HG03520 (cell line): ENCODE measurements at regions not wholly inside any gene's neighbourhood (a gene's known extent, or its start where the extent isn't known, plus 50 kb on each side); places are given as distances from the start of the nearest gene placed in this dataset.
"Not testable (repeated sequence)": the region's sequence is repeated elsewhere in the genome, so short reads cannot be mapped to it uniquely, and the experiment has no call there.

Source experiments
- ATAC-seq: cut with Tn5 transposase; IDR thresholded peaks from one replicate; pipeline ENCODE4 v1.9.1; 2021; ENCODE audit warnings: mild to moderate bottlenecking, moderate library complexity; ENCODE audit not compliant: unreplicated experiment

DNA sequence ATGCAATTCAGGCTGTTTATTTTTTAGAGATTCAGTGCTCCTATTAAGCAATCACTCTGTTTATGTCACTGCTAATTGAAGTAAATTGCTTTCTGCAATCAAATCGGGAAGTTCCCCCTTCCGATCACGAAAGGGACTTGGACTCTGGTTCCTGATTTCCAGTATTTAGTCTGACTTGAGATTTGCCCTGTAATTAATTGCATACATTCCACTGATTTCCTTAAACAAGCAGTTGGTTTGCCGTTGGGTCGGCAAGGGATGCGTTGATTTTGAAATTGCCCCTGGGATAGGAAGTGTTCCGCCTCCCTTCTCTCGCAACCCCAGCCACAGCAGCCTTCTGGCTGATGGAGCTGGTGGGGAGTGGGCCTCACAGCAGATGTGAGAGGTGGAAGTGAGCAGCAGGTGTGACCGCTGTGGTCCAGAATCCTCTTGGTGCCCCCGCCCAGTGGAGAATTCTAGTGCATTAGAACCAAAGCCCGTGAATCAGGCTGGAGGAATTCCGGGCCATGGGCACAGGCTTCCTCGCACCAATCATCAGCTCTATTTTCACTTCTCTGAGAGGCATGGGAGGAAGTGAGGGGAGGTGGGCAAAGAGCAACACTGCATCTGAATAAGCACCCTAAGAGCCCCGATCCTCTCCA lies 102.5 kb downstream of the SPRY4 start:
- no peak for ATAC-seq

DNA sequence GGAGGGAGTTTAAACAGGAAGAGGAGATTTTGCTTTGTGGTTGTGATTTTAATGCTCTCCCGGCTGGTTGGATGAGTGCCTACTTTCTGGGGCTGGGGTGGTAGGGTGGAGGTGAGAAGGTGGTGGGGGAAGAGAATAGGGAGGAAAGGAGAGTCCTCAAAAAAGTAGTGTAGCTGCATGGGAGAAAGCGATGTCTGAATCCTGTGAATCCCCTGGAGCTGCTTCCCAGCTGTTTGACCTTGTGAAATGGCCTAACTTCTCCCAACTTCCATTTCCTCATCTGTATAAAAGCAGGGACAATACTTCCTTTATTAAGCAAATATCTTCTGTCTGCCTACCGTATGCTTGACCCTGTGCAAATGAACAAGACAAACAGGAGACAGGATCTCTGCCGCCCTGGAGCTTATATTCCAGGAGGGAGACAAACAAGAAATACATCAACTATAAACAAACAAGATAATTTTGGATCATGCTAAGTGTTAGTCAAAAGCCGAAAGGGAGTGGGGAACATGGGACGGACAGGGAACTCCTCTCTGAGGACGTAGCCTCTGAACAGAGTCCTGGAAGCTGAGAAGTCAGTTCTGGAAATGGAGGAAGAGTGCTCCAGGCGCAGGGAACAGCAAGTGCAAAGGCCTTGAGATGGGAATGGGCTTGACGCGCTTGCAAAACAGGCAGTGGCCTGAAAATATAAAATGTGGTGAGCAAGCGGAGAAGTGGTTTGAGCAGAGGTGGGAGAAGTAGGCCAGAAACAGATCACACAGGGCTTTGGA lies 103.5 kb downstream of the SPRY4 start:
- ATAC-seq, result no peak

- no peak for ATAC-seq
Measured at GRCh38 chr5:142219146-142219545, 105.7 kb downstream of the SPRY4 start.

DNA sequence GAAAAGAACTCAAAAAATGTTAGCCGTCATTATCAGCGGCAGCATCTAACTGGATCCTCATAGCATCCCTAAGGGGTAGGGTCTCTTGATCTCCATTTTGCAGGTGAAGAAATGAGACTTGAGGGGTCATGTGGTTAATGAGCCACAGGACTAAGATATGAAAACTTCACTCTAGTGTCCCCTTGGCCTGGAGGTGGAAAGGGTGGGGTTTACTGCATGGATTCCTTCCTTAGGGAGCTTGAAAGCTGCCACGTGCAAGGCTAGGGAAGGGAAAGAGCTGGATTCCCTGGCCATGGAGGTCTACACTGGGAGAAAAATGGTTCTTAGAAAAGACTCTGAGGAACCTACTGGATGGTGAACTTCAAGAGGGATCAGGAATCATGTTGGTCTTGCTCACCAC lies 107.9 kb downstream of the SPRY4 start:
- ATAC-seq, result no peak

GRCh38 chr5:142215915-142216681 lies 107.5 kb downstream of the NDFIP1 start:
- ATAC-seq, result no peak

DNA sequence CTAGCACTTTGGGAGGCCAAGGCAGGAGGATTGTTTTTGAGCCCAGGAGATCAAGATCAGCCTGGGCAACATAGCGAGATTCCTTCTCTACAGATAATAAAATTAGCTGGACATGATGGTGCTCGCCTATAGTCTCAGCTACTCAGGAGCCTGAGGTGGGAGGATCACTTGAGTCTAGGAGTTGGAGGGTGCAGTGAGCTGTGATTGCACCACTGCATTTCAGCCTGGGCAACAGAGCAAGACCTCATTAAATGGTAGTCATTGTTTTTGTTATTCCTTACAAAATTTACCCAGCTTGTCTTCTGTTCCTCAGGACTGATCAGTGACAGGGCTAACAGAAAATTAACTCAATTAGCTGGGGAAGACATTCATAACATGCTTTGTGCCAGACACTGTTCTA lies 104.5 kb downstream of the NDFIP1 start:
- no peak for ATAC-seq

DNA sequence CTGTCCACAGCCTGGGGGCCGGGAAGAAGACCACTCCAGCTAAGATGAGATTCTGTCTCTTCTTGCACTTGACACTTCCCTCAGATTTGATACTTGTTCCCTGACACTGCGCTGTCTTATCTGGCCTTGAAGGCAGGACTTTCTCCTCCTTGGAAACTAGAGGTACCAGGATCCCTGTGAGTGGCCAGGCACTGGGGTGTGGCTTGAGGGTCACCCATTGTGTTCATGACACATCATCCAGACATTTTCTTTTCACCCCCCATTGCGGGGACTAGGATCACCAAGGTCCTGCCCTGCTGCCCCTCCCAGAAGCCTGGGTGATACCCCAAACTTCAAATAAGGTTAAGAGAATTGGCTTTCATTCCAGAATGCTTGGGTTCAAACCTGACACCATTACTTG lies 103.3 kb downstream of the NDFIP1 start:
- ATAC-seq, result no peak

GRCh38 chr5:142210864-142211412 lies 102.4 kb downstream of the NDFIP1 start:
- ATAC-seq, result no peak

DNA sequence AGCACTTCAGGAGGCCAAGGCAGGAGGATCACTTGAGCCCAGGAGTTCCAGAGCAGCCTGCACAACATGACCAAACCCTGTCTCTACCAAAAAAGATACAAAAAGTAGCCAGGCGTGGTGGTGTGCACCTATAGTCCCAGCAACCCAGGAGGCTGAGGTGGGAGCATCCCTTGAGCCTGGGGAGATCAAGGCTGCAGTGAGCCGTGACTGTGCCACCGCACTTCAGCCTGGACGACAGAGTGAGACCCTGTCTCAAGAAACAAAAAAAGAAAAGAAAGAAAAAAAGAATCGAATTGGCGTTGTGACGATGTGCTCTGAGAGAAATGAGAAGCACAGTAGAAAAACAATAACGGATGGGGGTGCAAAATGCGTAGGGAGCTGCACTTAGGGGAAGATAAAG lies 101.4 kb downstream of the NDFIP1 start:
- no peak for ATAC-seq

GRCh38 chr5:142208777-142209312 lies 100.3 kb downstream of the NDFIP1 start:
- no peak for ATAC-seq

GRCh38 chr5:142208244-142208643 lies 99.7 kb downstream of the NDFIP1 start:
- not testable (repeated sequence) for ATAC-seq

GRCh38 chr5:142206801-142207200 lies 98.2 kb downstream of the NDFIP1 start:
- no peak for ATAC-seq

DNA sequence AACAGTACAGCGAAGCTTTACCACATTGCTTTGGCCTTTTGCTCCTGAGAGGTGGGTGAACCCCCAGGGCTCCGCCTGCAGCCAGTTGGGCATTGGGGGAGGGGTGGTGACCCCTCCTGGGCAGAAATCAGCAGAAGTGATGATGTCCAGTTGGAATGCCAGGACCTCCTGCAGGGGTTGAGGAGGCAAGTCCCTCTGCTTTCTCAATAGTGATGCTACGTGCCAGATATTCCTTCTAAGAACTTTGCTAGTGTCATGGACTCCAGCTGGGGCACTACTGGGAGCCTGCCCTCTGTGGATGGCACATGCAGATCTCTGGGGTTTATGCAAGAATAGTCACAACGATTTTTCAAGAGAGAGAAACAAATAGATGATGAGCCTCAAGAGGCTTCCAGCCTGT lies 95.6 kb downstream of the NDFIP1 start:
- ATAC-seq, result no peak
